Keratinocyte (primary cell): ENCODE measurements at regions not wholly inside any gene's neighbourhood (a gene's known extent, or its start where the extent isn't known, plus 50 kb on each side); places are given as distances from the start of the nearest gene placed in this dataset.

Experiments
- DNase-seq: peaks from one replicate; pipeline ENCODE4 v3.0.0-alpha.2; 2011; ENCODE audit warnings: low read depth, missing footprints, low spot score
- FAIRE-seq: peaks from 2 replicates; lab custom pipeline; 2011; peaks lifted over from hg19 to GRCh38; lab: Jason Lieb, UNC
- H2AFZ ChIP-seq: 2 replicates; pipeline ENCODE4 v1.6.0; 2012; ENCODE audit warnings: low read length, control low read depth, inconsistent platforms; ENCODE audit not compliant: control insufficient read depth
- H3K27ac ChIP-seq: 2 replicates; pipeline ENCODE4 v1.5.1; 2011; ENCODE audit warnings: low read length; ENCODE audit not compliant: control insufficient read depth, insufficient read depth
- H3K27me3 ChIP-seq: 3 replicates; pipeline ENCODE4 v1.6.0; 2011; ENCODE audit warnings: low read length; ENCODE audit not compliant: control insufficient read depth, insufficient read depth; ENCODE audit errors: extremely low read depth
- H3K36me3 ChIP-seq, 2 experiments: 2 replicates in 1 of 2; 3 replicates in 1 of 2; pipeline ENCODE4 v1.5.1; 2011; ENCODE audit warnings: low read length in 2 of 2, mild to moderate bottlenecking in 1 of 2; ENCODE audit not compliant: control insufficient read depth in 2 of 2, insufficient read depth in 2 of 2; ENCODE audit errors: extremely low read depth in 1 of 2
- H3K4me1 ChIP-seq: 3 replicates; pipeline ENCODE4 v1.5.1; 2011; ENCODE audit warnings: low read length; ENCODE audit not compliant: control insufficient read depth, insufficient read depth; ENCODE audit errors: extremely low read depth
- H3K4me2 ChIP-seq: 3 replicates; pipeline ENCODE4 v1.6.0; 2011; ENCODE audit warnings: low read depth, low read length; ENCODE audit not compliant: control insufficient read depth, insufficient read depth; ENCODE audit errors: extremely low read depth
- H3K4me3 ChIP-seq, 3 experiments: fragments of 200-600 bp in 1 of 3; sonication (generic) in 1 of 3; 2 replicates in 2 of 3; 3 replicates in 1 of 3; pipeline ENCODE4 v1.5.1; 2011 to 2016; ENCODE audit warnings: low read length in 3 of 3, mild to moderate bottlenecking in 3 of 3, control low read depth in 2 of 3, inconsistent platforms in 1 of 3, low read depth in 1 of 3, mixed read lengths in 1 of 3, mixed run types in 1 of 3, moderate library complexity in 1 of 3; ENCODE audit not compliant: control insufficient read depth in 2 of 3, insufficient read depth in 2 of 3; ENCODE audit errors: extremely low read depth in 1 of 3
- H3K79me2 ChIP-seq: 2 replicates; pipeline ENCODE4 v1.6.0; 2012; ENCODE audit warnings: low read length; ENCODE audit not compliant: control insufficient read depth, insufficient read depth
- H3K9ac ChIP-seq: 3 replicates; pipeline ENCODE4 v1.6.0; 2011; ENCODE audit warnings: low read length; ENCODE audit not compliant: control insufficient read depth, insufficient read depth; ENCODE audit errors: extremely low read depth
- H3K9me1 ChIP-seq: 3 replicates; pipeline ENCODE4 v1.6.0; 2011; ENCODE audit warnings: low read length; ENCODE audit not compliant: control insufficient read depth, insufficient read depth; ENCODE audit errors: extremely low read depth
- H3K9me3 ChIP-seq: 2 replicates; pipeline ENCODE4 v1.5.1; 2012; ENCODE audit warnings: low read depth, low read length; ENCODE audit not compliant: control insufficient read depth
- H4K20me1 ChIP-seq: 3 replicates; pipeline ENCODE4 v1.6.0; 2011; ENCODE audit warnings: low read length; ENCODE audit not compliant: control insufficient read depth, insufficient read depth; ENCODE audit errors: extremely low read depth
- CTCF ChIP-seq, 3 experiments: IDR thresholded peaks in 1 of 3; conservative IDR thresholded peaks in 1 of 3; optimal IDR thresholded peaks in 1 of 3; 2 replicates in 2 of 3; 3 replicates in 1 of 3; pipeline versions ENCODE3 to v1.5.1; 2011; ENCODE audit warnings: low read length in 3 of 3, mild to moderate bottlenecking in 3 of 3, moderate library complexity in 2 of 3, control low read depth in 1 of 3, inconsistent platforms in 1 of 3; ENCODE audit not compliant: insufficient read depth in 2 of 3; ENCODE audit errors: extremely low read depth in 1 of 3
- EZH2 ChIP-seq: IDR thresholded peaks from one replicate; pipeline ENCODE4 v1.6.1; 2012; ENCODE audit warnings: inconsistent platforms, mild to moderate bottlenecking, low read length, moderate library complexity
- dilution Hi-C: fragments of 300-500 bp; cut with MboI; formaldehyde crosslinking; loops from one replicate; pipeline ENCODE4 v1.7.0; 2020; ENCODE audit warnings: low sequenced_read_pairs; ENCODE audit not compliant: extremely low pct_ligation_motif_present

GRCh38 chr12:92648242-92649031 lies 54.4 kb upstream of the PLEKHG7 start:
- no peak overlapping the region for H3K9ac ChIP-seq
- no peaks in the 10 kb centered on the region for H4K20me1 ChIP-seq
- no peaks in the 10 kb centered on the region for H3K79me2 ChIP-seq
- H2AFZ ChIP-seq = peak overlapping the region; percentile 70
- H3K4me1 ChIP-seq = peaks cover 18% of the 10 kb centered on the region
- H3K9me3 ChIP-seq = no peaks in the 10 kb centered on the region
- dilution Hi-C loops = no loop called here
- DNase-seq (no peak), FAIRE-seq (peak; percentile 74)
- no peaks in the 10 kb centered on the region for H3K9me1 ChIP-seq
- no peak overlapping the region for H3K4me2 ChIP-seq
- no peaks in the 10 kb centered on the region for H3K36me3 ChIP-seq
- H3K4me3 ChIP-seq = no peak overlapping the region
- no peaks in the 10 kb centered on the region for H3K27me3 ChIP-seq
- H3K27ac ChIP-seq = no peak overlapping the region
- TF ChIP-seq CTCF (optimal IDR thresholded peaks at IDR 0.05 in 1 of 3, IDR thresholded peaks at IDR 0.05 in 1 of 3, conservative IDR thresholded peaks at IDR 0.05 in 1 of 3; ENCODE audit: extremely low read depth in 1 of 3, insufficient read depth in 2 of 3, low read length in 3 of 3) (no peak), EZH2 (no peak)

GRCh38 chr12:92641291-92641690 lies 61.5 kb upstream of the PLEKHG7 start:
- TF ChIP-seq CTCF (optimal IDR thresholded peaks at IDR 0.05 in 1 of 3, IDR thresholded peaks at IDR 0.05 in 1 of 3, conservative IDR thresholded peaks at IDR 0.05 in 1 of 3; ENCODE audit: extremely low read depth in 1 of 3, insufficient read depth in 2 of 3, low read length in 3 of 3) (no peak), EZH2 (no peak)
- Histone ChIP-seq H3K9ac (no peak overlapping the region), H4K20me1 (no peaks in the 10 kb centered on the region), H3K4me1 (no peaks in the 10 kb centered on the region), H3K9me3 (no peaks in the 10 kb centered on the region), H3K9me1 (no peaks in the 10 kb centered on the region), H3K36me3 (no peaks in the 10 kb centered on the region), H3K4me2 (no peak overlapping the region), H3K27me3 (no peaks in the 10 kb centered on the region), H2AFZ (no peak overlapping the region), H3K27ac (no peak overlapping the region), H3K4me3 (no peak overlapping the region), H3K79me2 (no peaks in the 10 kb centered on the region)
- DNase-seq (no peak), FAIRE-seq (no peak)
- dilution Hi-C loops = no loop called here
